OCI-LY3 (cell line): ENCODE measurements at regions not wholly inside any gene's neighbourhood (a gene's known extent, or its start where the extent isn't known, plus 50 kb on each side); places are given as distances from the start of the nearest gene placed in this dataset.

Experiments used
- H2AFZ ChIP-seq: fragments of 200-600, 300-600 bp; shearing (Covaris generic); 2 replicates; pipeline ENCODE4 v1.6.0; 2014; ENCODE audit warnings: antibody characterized with exemption, low read depth, low read length
- H3K27ac ChIP-seq: fragments of 200-600, 300-600 bp; sonication (generic); 2 replicates; pipeline ENCODE4 v1.5.1; 2014; ENCODE audit warnings: mild to moderate bottlenecking, low read length, moderate library complexity, mixed read lengths
- H3K27me3 ChIP-seq: fragments of 200-600, 300-600 bp; sonication (generic); 2 replicates; pipeline ENCODE4 v1.6.1; 2014; ENCODE audit warnings: low read depth, low read length, mixed read lengths
- H3K36me3 ChIP-seq: fragments of 200-600, 300-600 bp; sonication (generic); replicated peaks from 2 replicates; pipeline ENCODE3; 2014; ENCODE audit warnings: low read depth, low read length, mixed read lengths
- H3K4me1 ChIP-seq: fragments of 300-600, 200-600 bp; sonication (generic); 2 replicates; pipeline ENCODE4 v1.6.1; 2014; ENCODE audit warnings: low read length, mixed read lengths
- H3K4me2 ChIP-seq: fragments of 200-600, 300-600 bp; sonication (generic); 2 replicates; pipeline ENCODE4 v1.6.1; 2014; ENCODE audit warnings: low read length, mixed read lengths
- H3K4me3 ChIP-seq: fragments of 300-600, 200-600 bp; sonication (generic); 2 replicates; pipeline ENCODE4 v1.5.1; 2014; ENCODE audit warnings: antibody characterized with exemption, mild to moderate bottlenecking, low read length, moderate library complexity
- H3K79me2 ChIP-seq: fragments of 300-600, 200-600 bp; shearing (Covaris generic); 2 replicates; pipeline ENCODE4 v1.6.1; 2014; ENCODE audit warnings: mild to moderate bottlenecking, low read length, mixed read lengths
- H3K9ac ChIP-seq: fragments of 300-600, 200-600 bp; shearing (Covaris generic); 2 replicates; pipeline ENCODE4 v1.6.0; 2014; ENCODE audit warnings: mild to moderate bottlenecking, low read length, moderate library complexity
- H3K9me3 ChIP-seq: fragments of 200-600, 300-600 bp; shearing (Covaris generic); 2 replicates; pipeline ENCODE4 v1.6.1; 2014; ENCODE audit warnings: low read length, mixed read lengths; ENCODE audit not compliant: insufficient read depth
- H4K20me1 ChIP-seq: fragments of 200-600, 300-600 bp; sonication (generic); 2 replicates; pipeline ENCODE4 v1.6.1; 2016; ENCODE audit warnings: low read length, mixed read lengths; ENCODE audit not compliant: insufficient read depth
- EZH2phosphoT487 ChIP-seq: fragments of 200-600 bp; shearing (Covaris generic); IDR thresholded peaks from 2 replicates; pipeline ENCODE4 v1.6.1; 2018; ENCODE audit warnings: antibody characterized with exemption, mixed run types, low read depth
- TF ChIP-seq, protein P1 (sequence below): fragments of 200-600, 300-600 bp; sonication (generic); IDR thresholded peaks from 2 replicates; pipeline ENCODE4 v1.5.1; 2014; ENCODE audit warnings: antibody characterized with exemption, low read length, low read depth

DNA sequence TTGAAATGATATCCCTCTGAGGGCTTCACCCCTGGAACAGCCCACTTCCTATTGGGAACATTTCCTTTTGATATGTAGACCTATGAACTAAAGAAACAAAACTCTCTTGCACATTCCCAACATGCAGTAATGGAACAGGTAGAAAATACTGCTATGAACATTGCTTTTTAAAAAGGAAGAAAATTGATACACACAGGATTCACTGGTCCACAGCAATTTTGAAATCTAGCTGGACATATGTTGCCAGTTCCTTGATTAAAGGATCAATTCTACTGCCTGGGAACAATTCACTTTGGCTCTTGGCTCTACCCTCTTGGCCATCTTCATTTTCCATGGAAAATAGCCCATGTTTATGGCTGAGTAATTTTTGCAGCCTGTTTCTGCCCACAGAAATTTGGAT is 74.9 kb upstream of the ZNF280D start:
- Histone ChIP-seq H3K27me3 (no peaks in the 10 kb centered on the region), H2AFZ (no peak overlapping the region), H3K4me1 (peaks cover 14% of the 10 kb centered on the region), H3K79me2 (no peaks in the 10 kb centered on the region), H3K9ac (no peak overlapping the region), H3K4me3 (no peak overlapping the region), H3K9me3 (peaks cover 21% of the 10 kb centered on the region), H3K36me3 (peaks cover 12% of the 10 kb centered on the region), H3K4me2 (no peak overlapping the region), H4K20me1 (no peaks in the 10 kb centered on the region), H3K27ac (no peak overlapping the region)
- no peak for TF ChIP-seq EZH2phosphoT487
- TF ChIP-seq, protein P1, sequence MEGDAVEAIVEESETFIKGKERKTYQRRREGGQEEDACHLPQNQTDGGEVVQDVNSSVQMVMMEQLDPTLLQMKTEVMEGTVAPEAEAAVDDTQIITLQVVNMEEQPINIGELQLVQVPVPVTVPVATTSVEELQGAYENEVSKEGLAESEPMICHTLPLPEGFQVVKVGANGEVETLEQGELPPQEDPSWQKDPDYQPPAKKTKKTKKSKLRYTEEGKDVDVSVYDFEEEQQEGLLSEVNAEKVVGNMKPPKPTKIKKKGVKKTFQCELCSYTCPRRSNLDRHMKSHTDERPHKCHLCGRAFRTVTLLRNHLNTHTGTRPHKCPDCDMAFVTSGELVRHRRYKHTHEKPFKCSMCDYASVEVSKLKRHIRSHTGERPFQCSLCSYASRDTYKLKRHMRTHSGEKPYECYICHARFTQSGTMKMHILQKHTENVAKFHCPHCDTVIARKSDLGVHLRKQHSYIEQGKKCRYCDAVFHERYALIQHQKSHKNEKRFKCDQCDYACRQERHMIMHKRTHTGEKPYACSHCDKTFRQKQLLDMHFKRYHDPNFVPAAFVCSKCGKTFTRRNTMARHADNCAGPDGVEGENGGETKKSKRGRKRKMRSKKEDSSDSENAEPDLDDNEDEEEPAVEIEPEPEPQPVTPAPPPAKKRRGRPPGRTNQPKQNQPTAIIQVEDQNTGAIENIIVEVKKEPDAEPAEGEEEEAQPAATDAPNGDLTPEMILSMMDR, result no peak

DNA sequence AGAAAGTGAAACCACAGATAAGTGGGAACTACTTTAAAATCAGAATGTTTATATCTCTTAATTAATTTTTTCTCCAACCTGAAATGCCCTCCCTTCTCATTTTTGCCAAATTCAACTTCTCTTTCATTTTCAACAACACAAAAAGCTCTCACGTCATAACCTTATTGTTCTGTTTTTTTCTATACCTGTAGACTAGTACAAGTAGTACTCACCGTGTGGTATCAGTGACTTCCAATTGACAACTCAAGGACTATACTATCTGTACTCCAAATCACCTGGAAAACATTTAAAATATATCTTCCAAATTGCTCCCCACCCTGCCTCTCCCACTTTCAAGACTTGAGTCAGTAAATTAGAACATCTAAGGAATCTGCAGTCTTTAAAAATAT is 72.8 kb upstream of the ZNF280D start:
- Histone ChIP-seq H3K4me1 (peaks cover 14% of the 10 kb centered on the region), H3K4me3 (peak overlapping the region; percentile 74), H3K27ac (no peak overlapping the region), H3K4me2 (peak overlapping the region; percentile 89), H3K9me3 (peaks cover 21% of the 10 kb centered on the region), H3K27me3 (no peaks in the 10 kb centered on the region), H4K20me1 (no peaks in the 10 kb centered on the region), H3K79me2 (no peaks in the 10 kb centered on the region), H2AFZ (peak overlapping the region; percentile 94), H3K36me3 (peaks cover 12% of the 10 kb centered on the region), H3K9ac (peak overlapping the region; percentile 42)
- TF ChIP-seq, protein P1, result no peak
- no peak for TF ChIP-seq EZH2phosphoT487

DNA sequence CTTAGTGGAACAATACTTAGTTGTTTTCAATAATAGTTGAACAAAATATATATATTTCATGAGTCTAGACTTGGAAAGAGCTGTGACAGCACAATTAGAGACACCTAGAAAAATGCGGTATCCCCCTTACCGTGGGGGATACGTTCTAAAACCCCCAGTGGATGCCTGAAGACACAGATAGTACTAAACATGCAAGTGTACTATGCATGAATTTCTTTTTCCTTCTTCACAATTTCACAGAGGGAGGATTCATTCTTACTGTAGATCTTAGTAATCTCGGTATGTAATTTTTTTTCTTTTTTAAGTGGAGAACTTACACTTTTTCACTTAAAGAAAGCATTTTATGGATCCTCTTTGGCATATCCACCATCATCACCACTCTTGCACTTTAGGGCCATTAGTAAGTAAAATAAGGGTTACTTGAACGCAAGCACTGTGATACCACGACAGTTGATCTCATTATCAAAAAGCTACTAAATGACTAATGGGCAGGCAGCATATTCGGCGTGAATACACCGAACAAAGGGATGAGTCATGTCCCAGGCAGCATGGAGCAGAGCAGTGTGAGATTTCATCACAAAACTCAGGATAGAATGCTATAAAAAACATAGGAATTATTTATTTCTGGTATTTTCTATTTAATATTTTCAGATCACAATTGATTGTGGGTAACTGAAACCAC is 72.3 kb upstream of the ZNF280D start:
- H3K9ac ChIP-seq, result peak overlapping the region; percentile 42
- no peak for TF ChIP-seq EZH2phosphoT487
- TF ChIP-seq, protein P1, result no peak
- H3K27ac ChIP-seq, result no peak overlapping the region
- H4K20me1 ChIP-seq, result no peaks in the 10 kb centered on the region
- H2AFZ ChIP-seq, result peak overlapping the region; percentile 94
- H3K4me1 ChIP-seq, result peaks cover 14% of the 10 kb centered on the region
- no peaks in the 10 kb centered on the region for H3K27me3 ChIP-seq
- no peaks in the 10 kb centered on the region for H3K79me2 ChIP-seq
- peaks cover 12% of the 10 kb centered on the region for H3K36me3 ChIP-seq
- peak overlapping the region; percentile 74 for H3K4me3 ChIP-seq
- H3K4me2 ChIP-seq, result peak overlapping the region; percentile 89
- H3K9me3 ChIP-seq, result peaks cover 21% of the 10 kb centered on the region

GRCh38 chr15:56804938-56805337 is 71.6 kb upstream of the ZNF280D start:
- no peak for TF ChIP-seq EZH2phosphoT487
- TF ChIP-seq, protein P1, result no peak
- no peaks in the 10 kb centered on the region for H3K27me3 ChIP-seq
- no peaks in the 10 kb centered on the region for H3K79me2 ChIP-seq
- H3K27ac ChIP-seq, result no peak overlapping the region
- peaks cover 14% of the 10 kb centered on the region for H3K4me1 ChIP-seq
- no peak overlapping the region for H3K4me3 ChIP-seq
- H3K9ac ChIP-seq, result no peak overlapping the region
- H3K4me2 ChIP-seq, result peak overlapping the region; percentile 89
- peaks cover 12% of the 10 kb centered on the region for H3K36me3 ChIP-seq
- peaks cover 21% of the 10 kb centered on the region for H3K9me3 ChIP-seq
- H2AFZ ChIP-seq, result no peak overlapping the region
- H4K20me1 ChIP-seq, result no peaks in the 10 kb centered on the region
